ENCODE measurements at regions not wholly inside any gene's neighbourhood (a gene's known extent, or its start where the extent isn't known, plus 50 kb on each side); places are given as distances from the start of the nearest gene placed in this dataset.

DNA sequence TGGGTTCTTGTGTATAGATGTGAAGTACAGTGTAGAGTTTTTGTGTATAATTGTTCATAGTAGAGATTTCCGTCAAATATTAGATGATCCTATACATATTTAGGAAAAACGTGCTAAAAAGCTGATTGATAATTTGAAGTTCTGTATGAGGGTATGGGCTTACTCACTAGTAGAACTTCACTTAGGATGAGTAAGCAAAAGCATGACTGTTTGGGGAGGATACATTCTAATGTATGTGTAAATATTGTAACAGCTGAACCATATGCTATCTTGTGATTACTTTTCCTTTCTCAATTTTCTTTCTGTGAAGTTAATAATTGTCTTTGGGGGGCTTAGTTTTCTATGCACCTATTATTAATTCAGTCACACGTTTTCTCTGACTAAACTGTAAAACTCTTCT is 53.2 kb upstream of the PDK4 start:
- TF ChIP-seq CTCF (IDR thresholded peaks at IDR 0.05) (no peak), POLR2A (IDR thresholded peaks at IDR 0.05) (no peak), POLR2AphosphoS5 (IDR thresholded peaks at IDR 0.05) (no peak)

Measured in breast epithelium (tissue), 3 donors.